LNCAP (cell line): ENCODE measurements at regions not wholly inside any gene's neighbourhood (a gene's known extent, or its start where the extent isn't known, plus 50 kb on each side); places are given as distances from the start of the nearest gene placed in this dataset.

Experiments used
- TF ChIP-seq, protein P1 (sequence below): fragments of 450-650 bp; IDR thresholded peaks from 2 replicates; pipeline ENCODE4 v1.5.1; 2017; ENCODE audit warnings: mild to moderate bottlenecking

DNA sequence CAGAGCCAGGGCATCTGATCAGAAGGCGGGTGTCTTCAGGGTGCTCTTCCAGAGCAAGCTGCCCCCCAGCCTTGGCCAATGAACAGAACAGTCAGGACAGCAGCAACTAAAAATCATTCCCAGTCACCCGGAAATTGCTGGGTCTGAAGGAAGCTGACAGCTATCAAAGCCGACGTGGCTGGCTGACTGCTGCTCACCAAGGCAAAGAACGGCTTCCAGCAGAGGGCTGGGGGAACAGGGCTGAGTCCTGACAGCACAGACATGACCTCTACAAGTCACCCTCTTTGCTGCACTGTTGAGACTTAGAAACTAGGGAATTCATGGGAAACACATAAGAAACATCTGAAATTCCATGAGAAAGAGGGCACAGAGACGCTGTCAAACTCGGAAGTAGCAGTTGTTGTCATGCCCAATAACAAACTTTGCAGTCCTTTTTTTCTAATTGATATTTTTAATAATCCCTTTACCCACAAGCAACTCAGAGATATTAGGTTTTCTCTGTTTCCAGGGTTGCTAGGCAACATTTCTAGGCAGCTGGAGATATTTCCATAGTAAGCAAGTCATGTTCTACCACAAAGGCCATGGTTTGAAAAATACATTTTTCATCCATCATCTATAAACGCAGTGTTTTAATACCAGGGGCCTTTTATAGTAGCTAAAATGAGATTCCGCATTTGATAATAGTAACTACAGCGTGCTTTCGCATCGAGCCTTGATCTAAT lies 365.2 kb downstream of the SEC23A start:
- TF ChIP-seq, protein P1, sequence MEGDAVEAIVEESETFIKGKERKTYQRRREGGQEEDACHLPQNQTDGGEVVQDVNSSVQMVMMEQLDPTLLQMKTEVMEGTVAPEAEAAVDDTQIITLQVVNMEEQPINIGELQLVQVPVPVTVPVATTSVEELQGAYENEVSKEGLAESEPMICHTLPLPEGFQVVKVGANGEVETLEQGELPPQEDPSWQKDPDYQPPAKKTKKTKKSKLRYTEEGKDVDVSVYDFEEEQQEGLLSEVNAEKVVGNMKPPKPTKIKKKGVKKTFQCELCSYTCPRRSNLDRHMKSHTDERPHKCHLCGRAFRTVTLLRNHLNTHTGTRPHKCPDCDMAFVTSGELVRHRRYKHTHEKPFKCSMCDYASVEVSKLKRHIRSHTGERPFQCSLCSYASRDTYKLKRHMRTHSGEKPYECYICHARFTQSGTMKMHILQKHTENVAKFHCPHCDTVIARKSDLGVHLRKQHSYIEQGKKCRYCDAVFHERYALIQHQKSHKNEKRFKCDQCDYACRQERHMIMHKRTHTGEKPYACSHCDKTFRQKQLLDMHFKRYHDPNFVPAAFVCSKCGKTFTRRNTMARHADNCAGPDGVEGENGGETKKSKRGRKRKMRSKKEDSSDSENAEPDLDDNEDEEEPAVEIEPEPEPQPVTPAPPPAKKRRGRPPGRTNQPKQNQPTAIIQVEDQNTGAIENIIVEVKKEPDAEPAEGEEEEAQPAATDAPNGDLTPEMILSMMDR: no peak

- TF ChIP-seq, protein P1: no peak
Measured at GRCh38 chr14:38735005-38735404, 368.0 kb downstream of the SEC23A start.

DNA sequence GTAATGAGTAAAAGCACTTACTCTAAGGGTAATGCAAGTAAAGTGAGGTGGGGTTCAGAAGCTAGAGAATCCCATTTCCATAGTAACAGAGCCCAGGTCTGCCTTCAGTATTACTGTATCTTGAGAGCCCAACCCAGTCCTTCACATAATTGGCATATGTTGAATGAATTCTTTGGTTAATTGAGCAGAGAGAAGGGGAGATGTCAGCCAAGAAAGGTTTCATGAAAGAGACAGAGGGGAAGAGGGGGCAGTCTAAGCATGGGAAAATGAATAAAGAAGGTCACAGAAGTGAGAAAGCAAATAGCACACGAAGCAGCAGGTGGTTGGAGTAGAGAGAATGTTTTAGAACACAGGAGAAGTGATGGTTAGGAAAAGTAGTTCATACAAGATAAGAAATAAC lies 371.1 kb downstream of the SEC23A start:
- TF ChIP-seq, protein P1: no peak

DNA sequence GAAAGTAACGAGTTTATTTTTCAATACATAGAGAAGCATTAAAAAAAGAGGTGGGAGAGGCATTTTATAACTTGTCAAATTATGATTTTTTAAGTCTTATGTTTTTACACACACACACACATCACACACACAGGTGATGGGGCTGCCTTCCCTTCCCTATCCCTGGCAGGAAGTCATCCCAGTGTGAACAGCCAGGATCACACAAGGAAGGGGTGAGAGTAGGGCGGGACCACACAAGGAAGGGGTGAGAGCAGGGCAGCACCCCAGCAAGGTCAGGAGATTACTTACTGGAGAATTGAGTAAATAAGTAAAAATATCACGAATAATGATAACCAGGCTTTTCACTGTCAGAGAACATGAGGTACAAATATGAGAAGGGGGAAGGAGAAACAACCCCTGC lies 372.6 kb downstream of the SEC23A start:
- TF ChIP-seq, protein P1: no peak

DNA sequence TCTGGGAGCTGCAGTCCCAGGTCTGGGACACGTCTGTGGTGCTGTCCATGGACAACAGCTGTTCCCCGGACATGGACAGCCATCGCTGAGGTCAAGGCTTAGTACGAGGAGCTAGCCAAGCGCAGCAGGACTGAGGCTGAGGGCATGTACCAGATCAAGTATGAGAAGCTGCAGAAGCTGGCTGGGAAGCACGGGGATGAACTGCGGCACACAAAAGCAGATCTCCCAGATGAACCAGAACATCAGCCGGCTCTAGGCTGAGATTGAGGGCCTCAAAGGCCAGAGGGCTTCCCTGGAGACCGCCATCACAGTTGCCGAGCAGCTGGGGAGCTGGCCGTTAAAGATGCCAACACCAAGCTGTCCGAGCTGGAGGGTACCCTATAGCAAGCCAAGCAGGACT lies 375.3 kb downstream of the SEC23A start:
- TF ChIP-seq, protein P1: no peak

DNA sequence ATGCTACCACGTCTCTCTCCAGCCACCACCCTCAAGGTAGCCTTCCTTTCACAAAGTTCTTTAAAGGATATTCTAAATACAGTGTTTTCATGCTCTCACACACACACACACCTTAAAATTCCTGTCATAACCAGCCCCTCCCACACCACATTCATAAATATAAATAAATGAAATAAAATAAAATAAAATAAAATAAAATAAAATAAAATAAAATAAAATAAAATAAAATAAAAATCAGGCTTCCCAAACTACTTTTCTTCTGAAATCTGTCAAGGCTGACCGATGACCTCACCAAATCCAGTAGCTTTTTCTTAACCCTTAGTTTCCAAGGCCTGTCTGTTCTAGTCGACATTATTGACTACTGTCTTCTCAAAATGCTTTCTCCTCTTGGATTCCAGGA lies 378.4 kb downstream of the SEC23A start:
- TF ChIP-seq, protein P1: no peak

DNA sequence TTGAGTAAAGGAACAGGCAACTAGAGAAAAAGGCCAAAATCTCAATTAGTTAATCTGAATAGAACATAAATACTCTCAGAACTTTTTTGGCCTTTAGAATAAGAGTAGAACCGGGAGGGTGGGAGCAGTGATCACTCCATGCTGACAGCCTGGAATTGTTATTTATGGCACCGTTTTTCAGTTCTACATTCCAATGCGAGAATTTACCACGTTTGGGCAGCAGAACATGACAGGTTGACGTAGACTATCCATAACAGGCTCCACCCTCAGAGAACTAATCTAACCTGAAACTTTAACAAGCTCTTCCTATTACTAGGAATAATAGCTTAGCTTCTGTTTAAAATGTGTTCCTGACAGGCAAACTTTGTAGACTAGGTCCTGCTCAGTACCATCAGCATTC lies 379.1 kb downstream of the SEC23A start:
- TF ChIP-seq, protein P1: no peak

- TF ChIP-seq, protein P1: no peak
Measured at GRCh38 chr14:38723277-38723676, 379.8 kb downstream of the SEC23A start.
